LNCaP clone FGC (cell line): ENCODE measurements at regions not wholly inside any gene's neighbourhood (a gene's known extent, or its start where the extent isn't known, plus 50 kb on each side); places are given as distances from the start of the nearest gene placed in this dataset.

Experiments used
- DNase-seq: peaks from one replicate; pipeline ENCODE4 v3.0.0-alpha.2; 2011; ENCODE audit warnings: low read depth
- H3K4me3 ChIP-seq: 2 replicates; pipeline ENCODE4 v1.5.1; 2011; ENCODE audit warnings: mild to moderate bottlenecking, low read depth, low read length, control low read depth
- TF ChIP-seq, protein P1 (sequence below): IDR thresholded peaks from 2 replicates; pipeline ENCODE4 v1.5.1; 2012; ENCODE audit warnings: mild to moderate bottlenecking; ENCODE audit not compliant: control insufficient read depth, insufficient read depth; ENCODE audit errors: extremely low read depth

DNA sequence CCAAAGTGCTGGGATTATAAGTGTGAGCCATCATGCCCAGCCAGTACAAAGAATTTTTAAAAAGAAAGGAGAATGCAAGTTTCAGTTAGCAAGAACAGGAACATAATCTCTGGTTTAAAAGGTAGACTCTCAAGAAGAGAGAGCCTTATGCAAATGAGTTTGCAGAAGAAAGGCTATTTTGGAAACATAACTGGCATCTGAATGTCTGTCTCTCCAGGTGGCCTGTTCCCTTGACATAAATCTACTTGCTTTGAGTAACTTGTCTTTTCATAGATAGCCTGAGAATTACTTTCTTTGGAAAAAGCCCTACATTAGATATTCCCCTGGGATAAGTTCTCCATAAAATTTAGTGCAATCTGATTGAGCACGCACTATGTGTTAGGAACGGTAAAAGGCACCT, 109.6 kb downstream of the ICOS start:
- DNase-seq: no peak
- no peak overlapping the region for H3K4me3 ChIP-seq
- TF ChIP-seq, protein P1, sequence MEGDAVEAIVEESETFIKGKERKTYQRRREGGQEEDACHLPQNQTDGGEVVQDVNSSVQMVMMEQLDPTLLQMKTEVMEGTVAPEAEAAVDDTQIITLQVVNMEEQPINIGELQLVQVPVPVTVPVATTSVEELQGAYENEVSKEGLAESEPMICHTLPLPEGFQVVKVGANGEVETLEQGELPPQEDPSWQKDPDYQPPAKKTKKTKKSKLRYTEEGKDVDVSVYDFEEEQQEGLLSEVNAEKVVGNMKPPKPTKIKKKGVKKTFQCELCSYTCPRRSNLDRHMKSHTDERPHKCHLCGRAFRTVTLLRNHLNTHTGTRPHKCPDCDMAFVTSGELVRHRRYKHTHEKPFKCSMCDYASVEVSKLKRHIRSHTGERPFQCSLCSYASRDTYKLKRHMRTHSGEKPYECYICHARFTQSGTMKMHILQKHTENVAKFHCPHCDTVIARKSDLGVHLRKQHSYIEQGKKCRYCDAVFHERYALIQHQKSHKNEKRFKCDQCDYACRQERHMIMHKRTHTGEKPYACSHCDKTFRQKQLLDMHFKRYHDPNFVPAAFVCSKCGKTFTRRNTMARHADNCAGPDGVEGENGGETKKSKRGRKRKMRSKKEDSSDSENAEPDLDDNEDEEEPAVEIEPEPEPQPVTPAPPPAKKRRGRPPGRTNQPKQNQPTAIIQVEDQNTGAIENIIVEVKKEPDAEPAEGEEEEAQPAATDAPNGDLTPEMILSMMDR: no peak

DNA sequence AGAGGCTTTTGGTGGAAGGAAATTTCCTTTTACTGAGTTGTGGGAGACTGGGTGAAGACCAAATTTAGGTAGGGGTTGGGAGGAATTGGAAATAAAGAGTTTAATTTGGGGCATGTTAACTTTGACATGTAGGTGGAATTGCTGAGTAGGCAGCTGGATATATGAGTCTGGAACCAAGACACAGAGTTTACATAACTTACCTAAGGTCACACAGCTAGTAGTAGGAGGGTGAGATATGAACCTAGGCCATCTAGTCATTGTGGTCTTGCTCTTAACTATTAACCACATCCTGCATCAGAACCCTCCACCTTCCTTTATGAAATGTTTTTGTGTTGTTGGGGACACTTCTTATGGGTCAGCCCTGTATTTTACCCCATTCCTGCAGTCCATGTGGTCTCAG, 113.1 kb downstream of the ICOS start:
- no peak for DNase-seq
- TF ChIP-seq, protein P1: no peak
- H3K4me3 ChIP-seq: no peak overlapping the region

DNA sequence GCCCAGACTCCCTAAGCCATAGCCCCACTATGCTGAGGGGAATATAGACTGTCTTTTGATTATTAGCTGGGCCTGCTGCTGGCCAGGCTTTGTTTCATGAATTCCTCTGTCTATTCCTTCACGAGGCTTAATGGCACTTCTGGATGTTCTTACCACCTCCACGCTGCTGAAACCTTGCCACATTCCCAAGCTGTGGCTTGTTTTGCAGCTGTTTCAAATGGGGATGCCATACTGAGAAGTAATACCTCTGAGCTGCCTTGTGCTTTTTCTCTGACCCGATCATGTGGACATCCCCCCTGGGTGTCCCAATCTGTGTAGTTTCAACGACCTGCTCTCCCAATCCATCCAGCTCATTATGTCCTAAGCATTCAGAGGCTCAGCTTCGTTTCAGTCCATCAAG, 114.1 kb downstream of the ICOS start:
- TF ChIP-seq, protein P1: no peak
- H3K4me3 ChIP-seq: no peak overlapping the region
- no peak for DNase-seq

DNA sequence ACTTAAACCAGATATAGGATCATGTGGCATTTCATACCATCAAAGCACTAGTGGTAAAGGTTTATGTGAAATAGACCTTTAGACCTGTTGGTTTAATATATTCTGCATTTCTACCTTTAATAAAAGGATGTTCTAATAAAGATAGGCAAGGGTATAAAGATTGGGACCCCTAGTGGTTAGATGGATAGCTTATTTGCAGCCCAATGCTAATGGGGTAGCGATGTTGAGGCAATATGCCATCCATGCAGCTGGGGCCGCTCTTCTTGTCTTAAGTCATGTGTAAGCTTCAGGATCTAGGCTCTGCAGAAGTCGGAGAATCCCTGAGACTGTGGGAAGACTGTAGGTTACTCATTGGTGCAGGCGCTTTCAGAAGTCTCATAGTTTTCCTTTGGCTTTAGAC, 114.9 kb downstream of the ICOS start:
- no peak for DNase-seq
- H3K4me3 ChIP-seq: no peak overlapping the region
- TF ChIP-seq, protein P1: 0 out of 2 replicates have a peak, but pooled peaks have one; percentile 5

DNA sequence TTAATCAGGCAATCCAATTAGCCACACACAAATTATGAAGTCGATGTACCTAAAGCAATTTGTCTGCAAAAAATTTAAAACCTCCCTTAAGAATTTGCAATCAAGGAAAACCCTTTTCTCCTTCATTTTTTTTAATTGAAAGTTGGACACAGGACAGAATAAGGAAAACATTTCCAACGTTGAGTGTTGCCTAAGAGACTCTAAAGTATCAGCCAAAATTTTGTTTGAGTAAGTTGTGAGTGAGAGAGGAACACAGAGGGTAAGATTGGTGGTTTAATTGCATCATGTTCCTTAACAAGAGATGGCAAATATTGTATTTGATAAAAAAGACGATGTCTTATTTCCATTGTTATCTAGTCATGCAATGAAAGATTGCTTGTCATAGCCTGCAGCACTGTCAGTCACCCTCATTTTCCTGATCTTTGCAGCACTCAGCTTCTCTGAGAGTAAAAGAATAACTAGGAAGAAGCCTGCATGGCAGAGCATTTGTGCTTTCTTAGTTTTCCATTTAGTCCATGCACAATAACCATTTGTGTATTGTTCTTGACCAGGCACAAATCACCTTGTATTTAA, 115.5 kb downstream of the ICOS start:
- no peak overlapping the region for H3K4me3 ChIP-seq
- TF ChIP-seq, protein P1: no peak
- DNase-seq: no peak

DNA sequence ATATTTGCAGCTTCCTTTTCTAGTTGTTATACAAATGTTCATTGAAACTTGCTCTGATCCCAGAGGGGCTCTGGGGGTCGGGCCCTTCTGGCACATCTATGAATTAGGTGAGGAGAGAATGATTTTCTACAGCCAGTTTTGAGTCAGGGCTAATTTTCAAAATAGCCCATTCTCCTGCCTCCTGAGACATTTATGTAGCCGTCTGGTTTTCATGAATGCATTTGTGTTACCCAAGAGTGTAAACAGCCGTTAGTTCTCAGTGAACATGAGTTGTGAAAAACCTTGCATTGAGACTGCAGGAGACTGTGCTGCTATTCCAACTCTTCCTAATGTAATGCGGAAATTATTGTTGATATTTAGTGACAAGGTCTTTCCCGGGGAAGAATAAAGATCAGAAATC, 122.5 kb downstream of the ICOS start:
- TF ChIP-seq, protein P1: no peak
- no peak overlapping the region for H3K4me3 ChIP-seq
- DNase-seq: no peak

DNA sequence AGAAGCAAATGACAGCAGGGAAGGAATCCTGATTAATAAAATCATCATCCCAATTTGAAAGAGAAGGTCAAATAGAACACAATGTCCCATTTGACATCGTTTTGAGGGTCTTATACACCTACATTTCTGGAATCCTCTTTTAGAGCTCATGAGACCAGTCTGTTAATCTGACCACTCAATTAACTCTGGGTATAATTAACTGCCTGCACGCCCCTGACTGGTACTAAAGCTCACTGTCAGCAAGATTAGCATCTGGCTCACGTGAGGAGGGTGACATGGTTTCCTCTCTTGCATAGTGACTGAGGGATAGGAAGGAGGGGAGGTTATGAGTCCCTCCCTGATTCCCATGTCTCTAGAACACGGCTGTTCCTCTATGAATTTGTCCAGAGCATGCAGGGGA, 124.3 kb downstream of the ICOS start:
- TF ChIP-seq, protein P1: no peak
- no peak for DNase-seq
- no peak overlapping the region for H3K4me3 ChIP-seq
